CD1c-positive myeloid dendritic cell (primary cell): ENCODE measurements at regions not wholly inside any gene's neighbourhood (a gene's known extent, or its start where the extent isn't known, plus 50 kb on each side); places are given as distances from the start of the nearest gene placed in this dataset.

Experiments
- DNase-seq: peaks from one replicate; pipeline ENCODE4 v3.0.0-alpha.2; 2016; ENCODE audit errors: extremely low spot score

- no peak for DNase-seq
Observed at GRCh38 chr2:176540995-176541394, 271.8 kb downstream of the MTX2 start.

GRCh38 chr2:176542476-176542875 lies 273.2 kb downstream of the MTX2 start:
- DNase-seq: no peak

GRCh38 chr2:176544557-176544956 lies 275.3 kb downstream of the MTX2 start:
- no peak for DNase-seq

- no peak for DNase-seq
Observed at GRCh38 chr2:176544991-176545956, 276.0 kb downstream of the MTX2 start.

- DNase-seq: no peak
Observed at GRCh38 chr2:176546550-176546949, 277.3 kb downstream of the MTX2 start.

GRCh38 chr2:176552501-176553135 lies 283.4 kb downstream of the MTX2 start:
- no peak for DNase-seq

- DNase-seq: no peak
Observed at GRCh38 chr2:176553685-176554100, 284.5 kb downstream of the MTX2 start.

- DNase-seq: peak; percentile 47
Observed at GRCh38 chr2:176554101-176555048, 285.1 kb downstream of the MTX2 start.

- no peak for DNase-seq
Observed at GRCh38 chr2:176555112-176555511, 285.9 kb downstream of the MTX2 start.

GRCh38 chr2:176555781-176556180 lies 286.5 kb downstream of the MTX2 start:
- no peak for DNase-seq

- DNase-seq: no peak
Observed at GRCh38 chr2:176556373-176556772, 287.1 kb downstream of the MTX2 start.

GRCh38 chr2:176557821-176558220 lies 288.6 kb downstream of the MTX2 start:
- DNase-seq: no peak

GRCh38 chr2:176558574-176559140 lies 289.4 kb downstream of the MTX2 start:
- no peak for DNase-seq

- no peak for DNase-seq
Observed at GRCh38 chr2:176560296-176560695, 291.1 kb downstream of the MTX2 start.

- DNase-seq: no peak
Observed at GRCh38 chr2:176561706-176562105, 292.5 kb downstream of the MTX2 start.

GRCh38 chr2:176562359-176563078 lies 293.3 kb downstream of the MTX2 start:
- no peak for DNase-seq

- no peak for DNase-seq
Observed at GRCh38 chr2:176565641-176566323, 296.5 kb downstream of the MTX2 start.

GRCh38 chr2:176566496-176566895 lies 297.3 kb downstream of the MTX2 start:
- DNase-seq: no peak

GRCh38 chr2:176566961-176567360 lies 297.7 kb downstream of the MTX2 start:
- DNase-seq: no peak

GRCh38 chr2:176567361-176567760 lies 298.1 kb downstream of the MTX2 start:
- no peak for DNase-seq
